GM21447 (cell line): ENCODE measurements at regions not wholly inside any gene's neighbourhood (a gene's known extent, or its start where the extent isn't known, plus 50 kb on each side); places are given as distances from the start of the nearest gene placed in this dataset.

ENCODE experiments used
- ATAC-seq: cut with Tn5 transposase; IDR thresholded peaks from one replicate; pipeline ENCODE4 v1.9.1; 2021; ENCODE audit not compliant: unreplicated experiment

DNA sequence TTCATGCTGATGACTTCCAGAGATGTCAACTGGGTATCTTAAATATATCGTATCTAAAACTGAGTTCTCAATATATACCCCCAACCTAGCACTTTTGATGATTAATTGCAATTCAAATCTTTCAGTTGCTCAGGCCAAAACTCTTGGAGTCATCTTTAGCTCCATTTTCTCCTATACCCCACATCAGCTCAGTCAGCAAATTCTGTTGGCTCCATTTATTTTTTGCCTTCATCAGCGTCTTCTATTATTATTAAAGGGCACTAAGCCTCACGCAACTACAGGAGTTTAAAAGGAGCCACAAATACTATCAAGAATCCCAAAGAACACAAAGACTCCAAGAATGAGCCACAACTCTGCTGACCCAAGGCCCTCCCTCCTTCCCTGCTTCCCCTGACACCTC, 134.9 kb downstream of the KCTD12 start:
- no peak for ATAC-seq

DNA sequence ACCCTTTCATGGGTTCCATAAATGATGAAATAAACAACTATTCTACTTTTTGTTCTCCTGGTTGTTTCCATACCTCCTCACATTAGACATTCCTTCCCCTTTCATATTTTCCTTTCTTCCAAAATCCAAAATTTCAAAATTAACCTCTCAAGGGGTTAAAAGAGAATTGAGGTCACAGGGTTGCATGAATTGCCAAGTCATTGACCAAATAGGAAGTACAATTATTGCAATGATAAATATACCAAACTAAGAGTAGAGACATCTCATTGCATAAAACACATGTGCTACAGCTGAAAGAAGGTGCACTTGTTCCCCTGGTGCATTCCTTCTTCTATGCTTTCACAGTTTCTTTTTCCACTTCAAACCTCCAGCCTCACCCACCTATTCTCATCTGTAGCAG, 136.1 kb downstream of the KCTD12 start:
- no peak for ATAC-seq

DNA sequence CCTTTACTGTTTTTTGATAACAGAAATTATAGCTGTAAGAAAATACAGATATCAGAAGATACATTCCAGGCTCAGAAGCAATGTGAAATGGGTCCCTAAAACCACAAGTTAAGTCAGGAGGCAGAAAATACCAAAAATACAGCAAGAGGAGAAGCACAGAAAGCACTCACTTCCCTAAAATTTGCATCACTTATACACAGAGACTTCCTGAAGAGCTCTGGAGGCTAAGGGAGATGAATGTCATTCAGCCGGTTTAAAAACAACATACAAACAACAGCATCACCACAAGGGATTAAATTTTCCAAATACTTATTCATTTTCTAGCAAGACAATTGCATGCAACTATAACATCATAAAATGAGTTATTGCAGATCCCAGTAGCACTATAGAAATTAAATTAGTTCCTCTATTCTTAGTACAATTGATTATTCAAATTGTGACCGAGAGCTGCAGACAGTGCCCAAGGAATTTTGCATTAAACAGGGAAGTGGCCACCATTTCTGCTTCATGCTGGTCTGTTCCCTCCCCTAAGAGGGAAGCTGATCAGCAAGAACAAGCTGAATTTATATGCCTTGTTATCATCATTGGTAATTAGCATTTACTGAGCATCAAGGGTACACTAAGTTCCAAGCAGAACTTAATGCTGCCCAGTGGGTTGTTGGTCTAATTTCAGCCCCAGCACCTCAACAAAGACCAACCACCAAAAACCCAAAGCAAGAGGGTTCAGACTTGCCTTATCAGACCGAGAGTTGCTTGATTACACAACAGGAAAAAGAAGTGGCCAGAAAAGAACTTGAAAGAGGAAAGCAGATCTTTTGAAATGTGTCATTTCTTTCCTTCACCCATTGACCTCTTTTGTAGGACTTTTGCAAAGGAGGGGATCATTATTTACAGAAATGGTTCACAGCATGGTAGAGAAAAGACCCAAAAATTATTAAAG, 140.7 kb downstream of the KCTD12 start:
- peak; percentile 88 for ATAC-seq

DNA sequence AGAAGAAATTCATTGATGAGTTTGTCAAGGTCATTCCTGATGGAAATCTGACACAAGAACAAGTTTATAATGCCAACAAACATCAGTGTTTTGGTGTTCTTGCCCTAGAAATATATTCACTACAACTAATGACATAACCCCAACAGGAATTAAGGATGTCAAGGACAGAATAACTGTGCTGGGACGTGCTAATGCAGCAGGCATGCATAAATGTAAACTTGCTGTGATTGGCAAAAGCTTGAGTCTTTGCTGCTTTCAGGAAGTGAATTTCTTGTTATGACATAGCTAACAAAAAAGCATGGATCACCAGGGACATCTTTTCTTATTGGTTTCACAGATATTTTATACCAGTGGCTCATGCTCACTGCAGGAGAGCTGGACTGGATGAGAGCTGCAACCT, 144.6 kb downstream of the KCTD12 start:
- ATAC-seq = no peak

DNA sequence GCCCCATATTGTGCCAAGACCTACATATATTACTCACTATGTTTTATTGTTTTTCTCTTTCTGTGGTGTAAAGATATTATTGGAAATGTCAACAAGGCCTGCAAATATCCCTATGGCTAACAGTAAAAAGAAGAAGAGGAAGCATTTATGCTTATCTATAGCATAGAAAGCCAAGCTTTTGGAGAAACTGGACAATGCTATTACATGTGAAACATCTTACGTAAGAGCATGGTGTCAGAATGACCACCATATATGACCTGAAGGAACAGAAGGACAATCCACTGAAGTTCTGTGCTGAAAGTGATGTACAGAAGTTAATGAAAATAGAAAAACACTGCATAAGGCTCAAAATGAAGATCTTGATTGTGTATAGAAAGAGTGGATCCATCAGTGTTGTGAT, 145.2 kb downstream of the KCTD12 start:
- ATAC-seq = no peak

DNA sequence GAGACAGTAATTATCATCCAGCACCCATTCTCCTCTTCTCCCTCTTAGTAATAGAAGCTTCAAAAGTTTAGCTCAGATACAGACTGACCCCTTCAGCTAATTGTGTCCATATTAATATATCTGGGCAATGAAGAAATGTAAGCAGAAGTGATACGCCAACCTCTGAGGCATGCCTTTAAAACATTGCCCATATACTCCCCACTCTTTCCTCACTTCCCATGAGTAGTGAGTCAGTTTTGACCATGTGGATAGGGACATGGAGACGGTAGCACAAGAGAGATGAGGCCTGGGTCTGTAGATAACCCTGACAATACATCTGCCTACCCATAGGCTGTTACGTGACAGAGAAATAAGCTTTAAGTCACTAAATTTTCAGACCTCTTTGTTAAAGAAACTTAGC, 147.6 kb downstream of the KCTD12 start:
- ATAC-seq = no peak

DNA sequence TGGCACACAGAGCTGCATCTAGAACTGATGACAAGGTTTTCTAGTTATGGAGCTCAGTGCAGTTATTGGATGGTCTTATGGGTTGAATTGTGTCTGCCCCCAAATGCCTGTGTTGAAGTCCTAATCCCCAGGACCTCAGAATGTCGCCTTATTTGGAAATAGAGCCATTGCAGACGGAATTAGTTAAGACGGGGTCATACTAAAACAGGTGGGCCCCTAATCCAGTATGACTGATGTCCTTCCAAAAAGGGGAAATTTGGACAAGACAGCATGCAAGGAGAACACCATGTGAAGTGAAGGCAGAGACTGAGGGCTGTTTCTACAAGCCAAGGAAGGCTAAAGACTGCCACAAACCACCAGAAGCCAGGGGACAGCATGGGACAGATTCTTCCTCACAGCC, 148.7 kb downstream of the KCTD12 start:
- no peak for ATAC-seq

DNA sequence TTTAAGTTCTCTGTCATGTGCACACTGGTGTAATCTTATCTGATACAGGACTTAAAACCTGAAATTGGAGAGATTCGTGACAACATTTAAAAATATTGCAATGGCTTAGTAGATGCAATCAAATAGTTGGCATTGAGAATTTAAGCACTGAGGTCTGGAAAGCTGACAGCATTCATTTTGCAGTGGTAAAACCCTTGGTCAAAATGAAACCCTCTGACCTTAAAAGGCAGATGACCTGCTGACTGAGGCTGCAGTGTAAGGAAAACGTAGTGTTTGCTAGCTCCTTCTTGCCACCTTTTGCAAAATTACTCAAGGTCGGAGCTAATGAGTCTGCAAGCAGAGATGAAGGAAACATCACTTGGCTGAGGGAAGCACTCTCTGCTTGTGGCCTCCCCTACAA, 150.6 kb downstream of the KCTD12 start:
- ATAC-seq = no peak

DNA sequence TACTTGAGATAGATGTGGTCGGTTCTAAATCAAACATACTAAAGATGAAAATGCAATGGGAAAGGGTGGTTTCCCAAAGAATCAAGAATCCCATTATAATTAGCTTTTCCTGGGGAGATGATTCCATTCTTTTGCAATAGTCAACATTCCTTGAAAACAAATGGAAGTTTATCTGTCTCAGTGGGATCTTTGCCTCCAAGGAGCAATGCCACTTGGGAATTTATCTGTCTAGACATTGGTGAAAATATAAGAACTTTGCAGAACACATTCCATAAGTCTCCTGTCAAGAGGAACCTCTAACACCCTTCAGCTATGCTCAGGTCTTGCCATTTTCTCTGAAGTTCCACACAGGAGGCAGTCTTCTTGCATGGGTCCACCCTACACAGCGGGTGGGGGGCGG, 152.5 kb downstream of the KCTD12 start:
- no peak for ATAC-seq

DNA sequence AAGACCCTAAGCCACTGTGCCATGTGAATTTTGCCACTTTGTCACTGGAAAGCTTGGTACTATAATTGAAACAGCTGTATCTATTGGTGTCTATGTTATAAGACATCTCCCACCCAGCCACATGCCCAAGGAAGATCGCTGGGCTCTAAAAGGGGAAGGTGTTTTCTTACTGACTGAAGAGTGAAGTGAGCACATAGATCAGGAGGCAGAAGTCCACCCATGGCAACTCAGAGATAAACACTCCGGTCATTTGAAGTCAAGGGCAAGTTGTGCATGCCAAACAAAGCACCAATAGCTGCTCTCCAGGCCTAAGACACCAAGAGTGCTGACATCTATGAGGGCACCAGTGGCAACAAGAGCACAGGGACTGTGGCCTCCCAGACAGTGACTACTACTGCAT, 153.8 kb downstream of the KCTD12 start:
- ATAC-seq = no peak

DNA sequence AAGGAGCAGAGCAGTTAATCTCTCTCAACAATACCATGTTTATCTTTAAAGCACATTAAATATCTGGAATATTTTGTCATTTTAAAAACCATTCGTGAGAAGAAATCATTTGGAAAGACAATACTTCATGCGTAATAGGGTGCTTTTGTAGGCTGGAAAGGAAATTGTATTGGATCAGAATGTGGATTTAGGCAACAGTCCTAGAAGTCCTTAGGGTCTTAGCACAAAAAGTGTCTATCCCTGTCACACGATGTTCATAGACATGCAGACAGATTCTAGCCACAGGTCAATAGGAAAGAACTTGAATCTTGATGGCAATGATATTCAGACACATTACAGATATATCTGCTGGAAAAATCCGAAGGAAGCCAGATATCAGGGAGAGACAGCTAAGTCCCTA, 156.0 kb downstream of the KCTD12 start:
- no peak for ATAC-seq

DNA sequence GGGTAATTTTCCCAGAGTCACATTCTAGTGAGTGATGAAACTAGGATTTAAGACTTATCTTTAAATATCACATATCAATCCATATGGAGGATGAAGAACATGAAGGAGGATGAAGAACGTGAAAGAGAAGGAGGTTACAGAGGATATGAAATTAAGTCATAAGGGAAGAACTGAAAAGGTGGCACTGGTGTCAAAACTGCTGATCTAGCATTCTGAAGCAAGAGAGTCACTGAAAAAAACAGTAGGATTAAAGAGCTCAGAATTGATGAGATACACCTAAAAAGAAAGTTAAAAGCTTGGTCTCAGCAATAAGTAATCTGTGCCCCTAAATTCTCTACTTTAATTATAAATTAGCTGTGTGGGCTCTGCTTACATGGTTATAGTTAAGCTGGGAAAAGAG, 156.5 kb downstream of the KCTD12 start:
- ATAC-seq = no peak

DNA sequence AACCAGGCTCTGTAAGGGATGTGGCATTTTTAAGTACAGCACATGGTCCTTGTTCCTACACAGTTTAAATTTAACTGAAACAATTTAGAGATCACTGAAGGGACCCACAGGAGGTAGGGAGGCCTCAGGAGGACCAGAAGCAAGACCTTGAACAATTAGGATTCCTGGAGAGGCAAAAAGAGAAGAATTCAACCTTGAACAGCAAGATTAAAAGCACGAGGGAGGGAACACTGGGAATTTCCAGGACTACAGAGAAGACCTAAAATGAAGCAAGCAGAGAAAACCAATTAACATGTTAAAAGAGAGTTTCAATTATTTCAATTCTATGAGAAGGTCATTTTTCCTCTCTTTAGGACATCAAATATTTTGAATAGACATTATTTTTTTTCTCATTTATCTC, 160.3 kb downstream of the KCTD12 start:
- no peak for ATAC-seq

DNA sequence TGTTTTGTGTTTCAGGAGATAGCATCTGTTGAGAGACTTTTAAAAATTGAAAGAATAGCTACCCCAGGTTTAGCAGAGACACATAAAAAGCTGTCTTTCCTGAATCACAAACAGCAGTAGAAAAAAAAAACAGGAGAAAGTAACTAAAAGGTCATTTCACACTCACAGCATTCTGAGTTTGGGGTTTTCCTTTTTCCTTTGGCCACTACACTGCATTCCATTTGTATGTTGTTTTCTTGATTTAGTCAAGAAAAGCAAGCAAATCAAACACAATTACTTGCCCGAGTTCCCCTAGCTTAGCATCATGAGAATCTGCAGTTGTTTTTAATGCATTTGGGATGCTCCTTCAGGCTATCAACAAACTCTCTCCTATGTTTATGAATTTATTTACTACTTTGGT, 161.0 kb downstream of the KCTD12 start:
- ATAC-seq = no peak

DNA sequence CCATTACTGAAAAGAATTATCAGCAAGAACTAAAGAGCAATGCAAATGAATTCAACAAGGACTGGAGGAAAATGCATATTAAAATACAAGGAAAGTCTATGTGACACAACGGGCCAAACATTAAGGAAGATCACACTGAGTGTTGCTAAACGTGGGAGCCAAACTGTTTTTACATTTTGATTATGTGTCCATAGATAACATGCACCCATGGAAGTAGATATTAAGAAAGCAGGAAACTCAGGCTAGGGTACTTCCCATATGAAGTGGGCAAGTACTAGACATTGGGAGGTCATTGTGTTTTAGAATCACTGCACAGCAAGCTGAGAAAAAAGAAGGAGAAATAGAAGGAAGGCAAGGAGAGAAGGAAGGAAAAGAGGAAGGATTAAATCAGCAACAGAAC, 161.8 kb downstream of the KCTD12 start:
- ATAC-seq = no peak

DNA sequence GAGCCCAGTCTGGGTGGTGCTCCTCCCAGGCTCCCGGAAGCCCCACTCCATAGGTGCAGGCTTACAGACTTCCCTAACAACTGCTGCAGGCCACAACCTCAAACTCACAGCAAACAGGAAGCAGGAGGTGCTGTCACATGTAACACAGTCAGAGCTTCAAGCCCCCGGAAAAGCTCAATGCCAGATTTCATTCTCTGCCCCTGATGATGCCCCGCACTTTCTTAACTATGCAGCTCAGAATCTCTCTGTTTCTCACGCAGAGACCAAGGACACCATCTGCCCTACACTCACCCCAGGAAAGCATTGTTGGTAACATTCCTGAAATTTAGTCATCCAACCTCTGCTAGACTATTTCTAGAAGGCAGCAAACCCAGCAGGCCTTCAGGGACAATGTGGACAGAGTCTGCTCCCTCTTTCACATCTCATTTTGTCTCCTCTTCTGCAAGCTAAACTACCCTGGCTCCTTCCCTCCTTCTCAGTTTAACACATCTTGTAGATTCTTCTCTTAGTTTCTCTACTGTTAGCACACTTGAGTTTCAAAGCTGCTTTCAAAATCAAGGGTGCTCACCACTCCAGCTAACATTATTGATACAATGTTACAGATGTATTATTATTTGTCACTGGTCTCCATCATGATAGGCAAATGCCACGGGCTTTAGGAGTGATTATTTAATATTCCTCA, 162.5 kb downstream of the KCTD12 start:
- peak; percentile 65 for ATAC-seq

DNA sequence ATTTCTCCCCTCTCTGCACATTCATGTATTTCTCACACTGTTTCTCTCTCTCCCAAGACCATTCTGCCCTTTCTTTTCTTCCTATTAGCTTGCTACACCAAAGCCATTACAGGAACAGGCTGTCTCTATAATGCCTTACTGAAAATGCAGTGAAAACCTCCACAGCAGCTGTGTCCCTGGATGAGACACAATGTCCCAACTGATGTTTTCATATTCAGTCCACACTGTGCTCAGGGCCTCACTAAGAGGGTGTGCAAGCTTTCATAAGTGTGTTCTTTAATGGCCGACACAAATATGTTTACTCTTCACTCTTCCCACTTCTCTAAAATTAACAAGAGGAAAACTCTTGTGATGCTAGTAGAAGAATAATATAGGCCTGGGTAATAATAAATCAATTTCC, 163.4 kb downstream of the KCTD12 start:
- ATAC-seq = no peak

DNA sequence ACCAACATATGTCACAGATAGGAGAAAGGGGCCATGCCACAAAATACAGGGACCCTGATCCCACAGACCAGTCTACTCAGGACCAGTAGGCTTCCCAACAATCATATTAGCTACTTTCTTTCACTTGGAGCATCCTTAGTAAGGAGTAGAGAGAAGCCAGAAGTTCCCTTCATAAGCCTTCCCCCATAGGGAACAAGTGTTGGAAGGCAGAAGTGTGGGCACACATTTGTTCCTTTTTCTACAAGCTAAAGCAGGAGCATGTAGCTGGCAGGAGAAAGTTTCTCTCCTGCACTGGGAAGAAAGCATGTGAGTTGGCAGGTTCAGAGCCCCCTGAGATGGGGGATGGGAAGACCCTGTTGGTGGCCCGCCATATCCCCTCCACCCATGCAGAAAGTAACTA, 165.4 kb downstream of the KCTD12 start:
- ATAC-seq = no peak

DNA sequence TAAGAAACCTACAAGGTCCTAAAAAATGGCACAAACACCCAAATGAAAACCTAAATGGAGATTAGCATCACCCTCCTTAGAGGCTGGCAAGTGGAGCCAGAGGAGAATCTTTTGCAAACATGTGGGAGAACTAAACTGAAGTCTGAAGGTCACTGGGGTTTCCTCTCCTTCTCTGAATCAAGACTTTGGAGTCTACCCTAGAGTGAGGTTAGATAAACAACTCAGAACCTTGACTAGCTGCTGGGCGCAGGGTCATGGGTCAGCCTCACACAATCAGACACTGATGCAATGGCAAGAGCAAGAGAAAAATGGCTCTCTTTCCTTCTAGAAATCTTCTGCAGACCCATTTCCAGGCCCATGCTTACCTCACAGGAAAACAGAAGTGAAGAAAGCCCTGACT, 165.8 kb downstream of the KCTD12 start:
- no peak for ATAC-seq

DNA sequence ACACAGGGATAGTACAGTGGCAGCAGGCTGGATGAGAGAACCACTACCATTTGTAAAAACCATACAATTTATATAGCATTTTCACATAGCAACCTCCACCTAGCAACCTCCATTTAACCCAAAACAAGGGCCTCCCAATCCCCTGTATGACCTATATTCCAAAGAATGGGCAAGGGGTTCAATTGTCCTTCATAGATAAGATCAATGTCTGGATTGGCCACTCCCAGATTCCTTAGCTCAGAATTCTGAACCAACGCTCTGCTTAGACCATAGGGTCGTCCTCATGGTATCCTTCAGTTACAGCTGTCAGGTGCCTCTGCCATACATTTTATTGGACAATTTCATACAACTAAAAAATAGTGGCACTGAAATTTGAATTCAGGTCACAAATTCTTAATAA, 166.2 kb downstream of the KCTD12 start:
- no peak for ATAC-seq

DNA sequence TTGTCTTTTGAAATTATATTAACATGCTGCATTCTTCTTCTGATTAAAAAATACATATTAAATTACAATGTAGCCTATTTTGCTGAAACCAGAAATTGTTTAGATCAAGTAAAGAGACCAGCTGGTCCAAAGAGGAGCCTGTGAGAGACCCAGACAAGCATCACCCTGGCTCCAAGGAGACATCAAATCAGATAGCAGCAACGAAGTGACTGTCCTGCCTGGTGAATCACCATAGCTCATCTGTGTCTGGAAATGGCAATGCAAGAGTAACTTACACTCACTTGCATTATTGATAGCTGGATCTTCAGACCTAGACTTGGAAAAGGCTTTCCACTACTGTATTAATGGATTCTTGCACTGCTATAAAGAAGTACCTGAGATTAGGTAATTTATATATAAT, 169.1 kb downstream of the KCTD12 start:
- ATAC-seq = no peak

DNA sequence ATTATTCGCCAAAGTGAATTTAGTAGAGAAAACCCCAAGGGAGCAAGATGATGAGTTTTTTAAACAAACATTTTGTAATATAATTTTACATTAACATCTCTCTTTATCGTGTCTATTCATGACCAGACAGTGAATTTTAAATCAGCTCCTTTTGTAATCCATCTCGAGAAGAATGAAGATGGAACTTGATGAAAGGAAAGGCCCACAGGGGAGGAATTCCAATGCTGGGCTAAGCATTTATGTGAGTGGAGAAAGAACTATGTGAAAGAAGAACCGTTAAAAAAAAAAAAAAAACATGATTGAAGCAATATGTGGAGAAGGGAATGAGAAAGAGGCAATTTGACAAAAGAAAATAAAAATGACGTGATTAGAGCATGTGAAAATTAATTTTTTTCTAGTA, 170.6 kb downstream of the KCTD12 start:
- no peak for ATAC-seq

DNA sequence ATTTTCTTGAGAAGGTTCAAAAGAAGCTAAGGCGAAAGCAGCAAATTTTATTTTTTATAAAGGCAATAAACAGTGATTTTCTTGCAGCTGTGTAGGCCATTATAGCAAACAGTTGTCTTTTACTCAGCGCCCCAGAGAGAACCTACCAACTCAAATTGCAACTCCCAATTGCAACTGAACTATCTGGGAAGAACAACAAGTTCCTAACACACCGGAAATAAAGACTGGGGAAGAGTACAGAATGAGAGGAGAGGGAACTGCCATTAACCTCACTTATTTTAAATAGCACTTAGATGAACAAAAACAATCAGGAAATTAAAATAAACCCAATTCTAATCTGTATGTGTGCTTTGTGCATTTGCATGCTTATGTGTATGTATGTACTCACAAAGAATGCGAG, 171.1 kb downstream of the KCTD12 start:
- no peak for ATAC-seq
